H1 (cell line): ENCODE measurements at regions not wholly inside any gene's neighbourhood (a gene's known extent, or its start where the extent isn't known, plus 50 kb on each side); places are given as distances from the start of the nearest gene placed in this dataset.

Source experiments
- ASH2L ChIP-seq: fragments of 200-600, 300-600 bp; sonication (generic); IDR thresholded peaks from one replicate; pipeline ENCODE4 v1.7.1; 2017; ENCODE audit warnings: low read length
- CHD2 ChIP-seq: IDR thresholded peaks from 2 replicates; pipeline ENCODE4 v1.6.1; 2012; ENCODE audit warnings: low read length, improper control_type of control experiment
- CHD7 ChIP-seq: fragments of 300-600 bp; sonication (generic); IDR thresholded peaks from 2 replicates; pipeline ENCODE4 v1.7.1; 2012; ENCODE audit warnings: low read length, moderate library complexity, mild to moderate bottlenecking, inconsistent platforms; ENCODE audit not compliant: insufficient replicate concordance
- EGR1 ChIP-seq: IDR thresholded peaks from 2 replicates; pipeline ENCODE4 v1.6.1; 2011; ENCODE audit warnings: low read depth, low read length, borderline replicate concordance
- EZH2 ChIP-seq: fragments of 200-600 bp; sonication (generic); IDR thresholded peaks from 2 replicates; pipeline ENCODE4 v1.7.1; 2012; ENCODE audit warnings: low read depth, mild to moderate bottlenecking, moderate library complexity, low read length, inconsistent platforms; ENCODE audit not compliant: severe bottlenecking
- JUND ChIP-seq: IDR thresholded peaks from 2 replicates; pipeline ENCODE4 v1.6.1; 2011; ENCODE audit warnings: mild to moderate bottlenecking, improper control_type of control experiment, low read length
- KDM1A ChIP-seq: fragments of 200-600, 300-600 bp; sonication (generic); IDR thresholded peaks from 2 replicates; pipeline ENCODE4 v1.7.1; 2016; ENCODE audit warnings: mild to moderate bottlenecking, low read length, borderline replicate concordance
- NRF1 ChIP-seq: IDR thresholded peaks from 2 replicates; pipeline ENCODE4 v1.6.1; 2011; ENCODE audit warnings: mild to moderate bottlenecking, low read depth, low read length, improper control_type of control experiment
- POLR2AphosphoS5 ChIP-seq: IDR thresholded peaks from 2 replicates; pipeline ENCODE4 v1.6.1; 2011; ENCODE audit warnings: low read depth, low read length
- RFX5 ChIP-seq: IDR thresholded peaks from 2 replicates; pipeline ENCODE4 v1.6.1; 2011; ENCODE audit warnings: low read depth, low read length, improper control_type of control experiment, borderline replicate concordance
- SIX5 ChIP-seq: IDR thresholded peaks from 2 replicates; pipeline ENCODE4 v1.6.1; 2011; ENCODE audit warnings: mild to moderate bottlenecking, low read depth, low read length
- SP2 ChIP-seq: IDR thresholded peaks from 2 replicates; pipeline ENCODE4 v1.6.1; 2012; ENCODE audit warnings: mild to moderate bottlenecking, low read length, inconsistent platforms
- SRF ChIP-seq: IDR thresholded peaks from 2 replicates; pipeline ENCODE4 v1.6.1; 2011; ENCODE audit warnings: mild to moderate bottlenecking, low read depth, low read length, moderate library complexity
- TAF1 ChIP-seq: IDR thresholded peaks from 2 replicates; pipeline ENCODE4 v1.6.1; 2011; ENCODE audit warnings: mild to moderate bottlenecking, low read depth, low read length

DNA sequence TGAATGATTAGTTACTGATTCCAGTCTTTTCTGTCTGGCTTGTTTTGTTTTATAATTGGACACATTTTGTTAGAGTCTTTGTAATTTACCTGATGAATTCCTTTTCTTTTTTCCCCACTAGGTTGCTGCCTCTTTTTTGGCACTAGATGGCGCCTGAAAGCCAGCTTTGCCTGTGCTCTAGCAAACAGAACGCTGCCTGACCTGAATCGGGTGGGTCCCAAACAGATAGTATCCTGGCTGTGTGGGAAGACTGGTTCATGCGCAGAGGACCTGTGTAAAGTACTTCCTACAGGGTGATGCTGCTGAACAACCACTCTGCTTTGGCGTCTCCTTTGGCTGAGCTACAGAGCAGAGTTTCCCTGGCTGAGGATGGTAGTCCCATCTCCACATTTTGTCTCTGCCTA lies 288.2 kb downstream of the IKZF2 start (continued):
- no peak for TF ChIP-seq CHD7
- TF ChIP-seq CHD2, result no peak; the same call in 1 of the 2 replicates
- TF ChIP-seq JUND, result no peak
- TF ChIP-seq SRF, result no peak
- no peak for TF ChIP-seq RFX5
- peak; percentile 39; the same call in 1 of the 2 replicates for TF ChIP-seq EGR1
- no peak for TF ChIP-seq ASH2L
- TF ChIP-seq SIX5, result no peak
- TF ChIP-seq NRF1, result no peak
- TF ChIP-seq EZH2, result no peak
- TF ChIP-seq SP2, result no peak
- no peak for TF ChIP-seq KDM1A
- no peak for TF ChIP-seq TAF1
- TF ChIP-seq POLR2AphosphoS5, result no peak
